Smooth muscle cell (in vitro differentiated cells): ENCODE measurements at regions not wholly inside any gene's neighbourhood (a gene's known extent, or its start where the extent isn't known, plus 50 kb on each side); places are given as distances from the start of the nearest gene placed in this dataset.

Experiments
- DNase-seq: peaks from one replicate; lab custom pipeline; 2025; ENCODE audit not compliant: unreplicated experiment; lab: John Stamatoyannopoulos, UW
- H2AFZ ChIP-seq: fragments of 200-600 bp; sonication (generic); 2 replicates; pipeline ENCODE4 v1.6.0; 2016; ENCODE audit warnings: antibody characterized with exemption, low read depth, mild to moderate bottlenecking
- H3F3A ChIP-seq: fragments of 200-600 bp; sonication (generic); 2 replicates; pipeline ENCODE4 v1.6.0; 2017; ENCODE audit warnings: antibody characterized with exemption, low read depth
- H3K27ac ChIP-seq: fragments of 200-600 bp; sonication (generic); 2 replicates; pipeline ENCODE4 v1.5.1; 2016; ENCODE audit warnings: low read depth, mild to moderate bottlenecking
- H3K27me3 ChIP-seq: fragments of 200-600 bp; sonication (generic); 2 replicates; pipeline ENCODE4 v1.6.1; 2016; ENCODE audit warnings: low read depth, mild to moderate bottlenecking
- H3K36me3 ChIP-seq: fragments of 200-600 bp; sonication (generic); 2 replicates; pipeline ENCODE4 v1.5.1; 2016; ENCODE audit warnings: low read depth
- H3K4me1 ChIP-seq: fragments of 200-600 bp; sonication (generic); 2 replicates; pipeline ENCODE4 v1.5.1; 2016; ENCODE audit warnings: low read depth
- H3K4me2 ChIP-seq: fragments of 200-600 bp; sonication (generic); 2 replicates; pipeline ENCODE4 v1.6.0; 2016; ENCODE audit warnings: mild to moderate bottlenecking
- H3K4me3 ChIP-seq: fragments of 200-600 bp; sonication (generic); 2 replicates; pipeline ENCODE4 v1.5.1; 2016; ENCODE audit warnings: mild to moderate bottlenecking
- H3K79me2 ChIP-seq: fragments of 200-600 bp; sonication (generic); 2 replicates; pipeline ENCODE4 v1.6.0; 2016; ENCODE audit warnings: low read depth, mild to moderate bottlenecking
- H3K9ac ChIP-seq: fragments of 200-600 bp; sonication (generic); 2 replicates; pipeline ENCODE4 v1.6.0; 2016; ENCODE audit warnings: low read depth
- H3K9me3 ChIP-seq: fragments of 200-600 bp; sonication (generic); replicated peaks from 2 replicates; pipeline ENCODE4 v1.5.1; 2016; ENCODE audit warnings: low read depth
- H4K20me1 ChIP-seq: fragments of 200-600 bp; sonication (generic); 2 replicates; pipeline ENCODE4 v1.6.0; 2016; ENCODE audit warnings: low read depth
- whole genome bisulfite sequencing: methylation state at CpG from one replicate; pipeline ENCODE4 v1.1.7; 2016; ENCODE audit warnings: low lambda C conversion rate; 5-methylcytosine and 5-hydroxymethylcytosine counted together
- TF ChIP-seq, protein P1 (sequence below): fragments of 200-600 bp; sonication (generic); IDR thresholded peaks from 2 replicates; pipeline ENCODE4 v1.5.1; 2017; ENCODE audit warnings: borderline replicate concordance, mild to moderate bottlenecking, antibody characterized with exemption; ENCODE audit not compliant: insufficient read depth, poor library complexity, severe bottlenecking

DNA sequence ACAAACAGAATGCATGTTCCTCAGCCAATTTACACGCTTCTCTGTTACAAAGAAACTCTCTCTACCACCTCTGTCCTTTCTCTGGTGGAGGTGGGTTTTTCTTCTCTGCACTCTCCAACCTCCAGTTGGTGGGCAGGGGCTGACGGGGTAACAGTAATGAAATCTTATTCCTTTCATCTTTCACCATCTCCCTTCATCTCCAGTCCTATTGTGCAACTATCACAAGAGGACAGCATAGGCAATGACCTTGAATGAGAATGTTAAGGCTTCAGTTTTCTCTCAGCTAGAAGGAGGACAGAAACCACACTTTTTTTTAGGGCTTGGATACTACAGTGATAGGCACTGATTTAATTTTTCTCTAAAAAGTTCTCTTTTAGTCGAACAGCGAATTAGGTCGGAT lies 81.7 kb upstream of the NEUROD1 start:
- H3K36me3 ChIP-seq = no peaks in the 10 kb centered on the region
- no peaks in the 10 kb centered on the region for H3K79me2 ChIP-seq
- H2AFZ ChIP-seq = no peak overlapping the region
- H3F3A ChIP-seq = no peaks in the 10 kb centered on the region
- no peak overlapping the region for H3K4me3 ChIP-seq
- DNase-seq = no peak
- peaks cover 5% of the 10 kb centered on the region for H3K4me1 ChIP-seq
- no peak overlapping the region for H3K4me2 ChIP-seq
- H4K20me1 ChIP-seq = no peaks in the 10 kb centered on the region
- no peak overlapping the region for H3K9ac ChIP-seq
- H3K27me3 ChIP-seq = no peaks in the 10 kb centered on the region
- TF ChIP-seq, protein P1, sequence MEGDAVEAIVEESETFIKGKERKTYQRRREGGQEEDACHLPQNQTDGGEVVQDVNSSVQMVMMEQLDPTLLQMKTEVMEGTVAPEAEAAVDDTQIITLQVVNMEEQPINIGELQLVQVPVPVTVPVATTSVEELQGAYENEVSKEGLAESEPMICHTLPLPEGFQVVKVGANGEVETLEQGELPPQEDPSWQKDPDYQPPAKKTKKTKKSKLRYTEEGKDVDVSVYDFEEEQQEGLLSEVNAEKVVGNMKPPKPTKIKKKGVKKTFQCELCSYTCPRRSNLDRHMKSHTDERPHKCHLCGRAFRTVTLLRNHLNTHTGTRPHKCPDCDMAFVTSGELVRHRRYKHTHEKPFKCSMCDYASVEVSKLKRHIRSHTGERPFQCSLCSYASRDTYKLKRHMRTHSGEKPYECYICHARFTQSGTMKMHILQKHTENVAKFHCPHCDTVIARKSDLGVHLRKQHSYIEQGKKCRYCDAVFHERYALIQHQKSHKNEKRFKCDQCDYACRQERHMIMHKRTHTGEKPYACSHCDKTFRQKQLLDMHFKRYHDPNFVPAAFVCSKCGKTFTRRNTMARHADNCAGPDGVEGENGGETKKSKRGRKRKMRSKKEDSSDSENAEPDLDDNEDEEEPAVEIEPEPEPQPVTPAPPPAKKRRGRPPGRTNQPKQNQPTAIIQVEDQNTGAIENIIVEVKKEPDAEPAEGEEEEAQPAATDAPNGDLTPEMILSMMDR = no peak
- H3K9me3 ChIP-seq = no peaks in the 10 kb centered on the region
- no peak overlapping the region for H3K27ac ChIP-seq
- 90% methylated on average over 5 of the region's 5 CpGs for WGBS

DNA sequence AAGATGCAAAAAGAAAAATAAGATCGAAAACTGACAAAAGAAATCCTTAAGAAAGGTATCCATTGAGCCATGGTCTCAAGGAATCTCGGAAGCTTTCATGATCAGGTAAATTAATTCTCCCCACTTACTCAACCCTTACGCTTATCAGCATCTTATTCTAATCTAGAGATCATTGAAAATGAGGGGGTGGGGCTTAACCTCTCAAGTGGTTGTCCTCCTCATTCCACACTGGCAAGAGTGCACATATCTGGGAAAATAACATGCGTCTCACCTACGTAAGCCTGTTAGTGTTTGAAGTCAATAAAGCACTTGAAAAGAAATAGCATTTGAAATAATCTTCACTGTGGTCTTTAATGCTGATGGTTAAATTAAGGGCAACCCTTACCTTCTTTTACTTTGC lies 82.5 kb upstream of the NEUROD1 start:
- H3K79me2 ChIP-seq = no peaks in the 10 kb centered on the region
- H2AFZ ChIP-seq = no peak overlapping the region
- H4K20me1 ChIP-seq = no peaks in the 10 kb centered on the region
- H3K9me3 ChIP-seq = no peaks in the 10 kb centered on the region
- H3K9ac ChIP-seq = no peak overlapping the region
- no peak overlapping the region for H3K4me2 ChIP-seq
- H3K4me3 ChIP-seq = no peak overlapping the region
- peaks cover 5% of the 10 kb centered on the region for H3K4me1 ChIP-seq
- no peaks in the 10 kb centered on the region for H3K27me3 ChIP-seq
- TF ChIP-seq, protein P1 = no peak
- no peak overlapping the region for H3K27ac ChIP-seq
- no peak for DNase-seq
- 90% methylated on average over 5 of the region's 5 CpGs for WGBS
- H3F3A ChIP-seq = no peaks in the 10 kb centered on the region
- H3K36me3 ChIP-seq = no peaks in the 10 kb centered on the region

DNA sequence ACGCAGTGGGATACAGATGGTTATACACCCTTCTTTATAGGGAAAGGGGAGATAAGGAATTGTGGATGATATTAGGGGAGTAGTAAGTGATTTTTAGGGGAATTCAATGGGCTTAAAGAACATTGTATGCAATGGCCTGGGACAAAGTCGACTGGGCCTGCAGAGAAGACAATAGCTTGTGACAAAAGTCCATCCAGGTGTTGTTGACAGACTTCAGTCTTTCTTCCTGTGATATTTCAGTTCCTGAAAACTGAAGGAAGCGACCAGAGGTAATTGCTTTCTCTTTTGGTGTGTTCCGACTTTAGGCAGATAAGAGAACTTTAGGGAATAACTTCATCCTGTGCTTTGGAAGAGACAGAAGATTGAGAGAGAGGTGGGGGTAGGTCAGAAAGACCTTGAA lies 83.1 kb upstream of the NEUROD1 start:
- TF ChIP-seq, protein P1 = no peak
- H3K27me3 ChIP-seq = no peaks in the 10 kb centered on the region
- no peak overlapping the region for H3K4me3 ChIP-seq
- H3F3A ChIP-seq = no peaks in the 10 kb centered on the region
- no peak for DNase-seq
- no peaks in the 10 kb centered on the region for H3K36me3 ChIP-seq
- WGBS = 92% methylated on average over 4 of the region's 4 CpGs
- no peak overlapping the region for H3K4me2 ChIP-seq
- no peaks in the 10 kb centered on the region for H4K20me1 ChIP-seq
- no peaks in the 10 kb centered on the region for H3K9me3 ChIP-seq
- H3K4me1 ChIP-seq = peaks cover 5% of the 10 kb centered on the region
- H3K9ac ChIP-seq = no peak overlapping the region
- H3K27ac ChIP-seq = no peak overlapping the region
- H2AFZ ChIP-seq = no peak overlapping the region
- H3K79me2 ChIP-seq = no peaks in the 10 kb centered on the region

DNA sequence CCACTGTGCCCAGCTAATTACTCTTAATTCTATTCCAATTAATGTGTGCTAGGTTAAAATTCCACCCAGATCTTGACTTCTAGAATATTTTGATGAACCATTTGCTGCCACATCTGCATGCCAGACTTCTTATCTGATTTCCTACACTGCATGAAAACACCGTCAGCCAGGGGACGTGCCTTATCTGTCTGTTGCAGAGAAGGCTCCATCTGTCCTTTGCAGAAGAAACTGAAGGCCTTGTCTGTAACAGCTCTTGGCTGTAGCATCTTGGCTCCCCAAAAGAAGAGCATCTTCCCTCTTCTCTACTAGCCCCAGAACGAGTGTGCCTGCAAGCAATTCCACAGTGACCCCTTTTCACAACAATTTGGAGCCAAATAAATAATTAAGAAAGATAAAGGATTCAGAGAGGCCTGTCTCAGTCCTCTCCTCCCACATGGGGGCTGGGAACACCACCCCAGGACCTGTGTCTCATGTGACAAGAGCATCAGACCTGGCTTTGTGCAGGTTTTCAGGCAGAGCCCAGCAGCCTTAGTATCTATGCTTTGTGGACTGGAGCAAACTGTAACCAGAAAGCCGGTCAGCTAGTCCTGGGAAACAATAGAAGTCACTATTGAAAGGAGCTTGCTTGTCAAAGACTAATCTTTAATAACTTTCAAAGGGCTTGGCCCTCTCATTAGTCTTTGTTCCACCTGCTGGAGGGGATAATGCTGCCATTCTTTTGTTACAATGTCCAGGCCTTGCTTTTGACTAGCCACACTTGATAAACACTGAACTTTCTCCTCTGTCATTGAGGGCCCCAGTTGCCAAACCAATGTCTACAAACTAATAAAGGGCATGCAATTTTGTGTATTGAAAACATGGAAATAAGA lies 84.0 kb upstream of the NEUROD1 start:
- no peaks in the 10 kb centered on the region for H3K9me3 ChIP-seq

More for the DNA sequence above, 84.0 kb upstream of the NEUROD1 start:
- H3F3A ChIP-seq = no peaks in the 10 kb centered on the region
- H3K4me3 ChIP-seq = no peak overlapping the region
- H2AFZ ChIP-seq = no peak overlapping the region
- TF ChIP-seq, protein P1 = no peak
- no peak overlapping the region for H3K27ac ChIP-seq
- no peak for DNase-seq
- no peaks in the 10 kb centered on the region for H3K27me3 ChIP-seq
- H3K4me1 ChIP-seq = peaks cover 5% of the 10 kb centered on the region
- H3K79me2 ChIP-seq = no peaks in the 10 kb centered on the region
- no peak overlapping the region for H3K9ac ChIP-seq
- 61% methylated on average over 4 of the region's 4 CpGs for WGBS
- no peak overlapping the region for H3K4me2 ChIP-seq
- H4K20me1 ChIP-seq = no peaks in the 10 kb centered on the region
- H3K36me3 ChIP-seq = no peaks in the 10 kb centered on the region
